Dedifferentiated amniotic fluid mesenchymal stem cell (primary cell): ENCODE measurements at regions not wholly inside any gene's neighbourhood (a gene's known extent, or its start where the extent isn't known, plus 50 kb on each side); places are given as distances from the start of the nearest gene placed in this dataset.
A peak's percentile ranks its signal among the peaks of the same experiment; 100 is the strongest.

Experiments
- DNase-seq: peaks from one replicate; pipeline ENCODE4 v3.0.0-alpha.2; 2016; ENCODE audit errors: extremely low spot score

GRCh38 chr12:85352016-85352415 is 72.0 kb downstream of the ALX1 start:
- DNase-seq = no peak

GRCh38 chr12:85356596-85357385 is 76.8 kb downstream of the ALX1 start:
- no peak for DNase-seq

- DNase-seq = no peak
Observed at GRCh38 chr12:85357609-85358008, 77.6 kb downstream of the ALX1 start.

DNA sequence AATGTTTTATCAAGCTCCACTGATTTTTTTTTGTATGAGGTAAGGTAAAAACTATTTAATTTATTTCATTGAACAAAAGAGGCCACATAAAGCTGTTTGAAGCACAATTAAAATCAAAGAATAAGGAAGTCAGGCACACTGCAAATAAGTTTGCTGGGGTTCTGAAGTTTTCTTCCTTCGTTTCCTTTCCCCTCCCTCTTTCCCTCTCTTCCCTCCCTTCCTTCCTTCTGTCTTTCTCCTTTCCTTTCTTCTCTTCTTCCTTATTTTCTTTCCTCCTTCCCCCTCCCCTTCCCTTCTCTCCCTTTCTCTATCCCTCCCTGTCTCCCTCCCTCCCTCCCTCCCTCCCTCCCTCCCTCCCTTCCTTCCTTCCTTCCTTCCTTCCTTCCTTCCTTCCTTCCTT is 78.7 kb downstream of the ALX1 start:
- DNase-seq = no peak

- DNase-seq = no peak
Observed at GRCh38 chr12:85363382-85364190, 83.6 kb downstream of the ALX1 start.

DNA sequence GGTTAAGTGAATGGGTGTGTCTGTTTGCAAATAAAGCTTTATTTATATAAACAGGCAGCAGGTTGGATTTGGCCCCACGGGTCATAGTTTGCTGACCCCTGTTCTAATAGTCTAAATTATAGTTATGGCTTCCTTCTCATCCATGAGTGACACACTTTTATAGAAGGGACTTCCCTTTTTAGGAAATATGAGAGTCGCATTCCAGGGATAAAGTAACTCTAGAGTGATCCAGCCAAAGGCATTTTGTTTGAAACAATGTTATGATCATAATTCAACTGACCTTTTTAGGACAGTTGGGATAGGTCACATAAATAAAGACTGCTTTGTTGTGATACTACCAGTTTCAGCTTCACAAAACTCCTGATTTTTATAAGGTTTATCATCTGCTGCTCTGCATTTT is 87.9 kb downstream of the ALX1 start:
- DNase-seq = no peak

DNA sequence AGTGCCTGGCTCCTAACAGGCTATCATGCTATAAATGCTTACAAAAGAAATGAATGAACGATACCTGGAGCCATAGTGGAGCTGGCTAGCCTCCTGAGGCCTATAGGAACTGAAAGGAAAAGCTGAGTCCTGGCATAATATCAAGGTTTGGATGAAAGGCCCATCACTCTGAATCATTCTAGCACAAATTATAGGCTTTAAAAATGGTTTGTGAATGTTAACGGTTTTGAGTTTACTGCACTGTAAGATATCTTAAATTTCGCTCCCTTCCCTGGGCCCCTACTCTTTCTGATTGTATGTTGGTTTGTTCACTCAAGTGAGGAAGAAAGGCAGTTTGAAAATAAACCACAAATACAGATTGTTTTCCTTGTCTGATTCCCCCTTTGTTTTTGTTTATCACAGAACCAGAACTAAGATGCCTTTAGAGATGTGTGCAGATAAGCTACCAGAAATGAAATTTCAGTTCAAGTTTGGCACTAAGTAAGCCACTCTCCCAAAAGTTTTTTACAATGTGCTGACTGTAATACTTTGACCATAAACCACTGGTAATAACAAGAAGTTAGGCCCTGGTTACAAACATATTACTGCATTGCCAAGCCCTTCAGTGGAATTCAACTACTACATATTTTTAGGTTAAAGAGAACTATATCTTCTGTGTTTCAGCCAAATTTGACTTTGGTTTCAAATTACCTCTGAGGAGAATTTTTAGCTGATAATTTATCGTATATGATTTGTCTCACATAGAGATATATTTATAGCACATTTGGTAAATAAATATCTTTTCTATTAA is 89.5 kb downstream of the ALX1 start:
- DNase-seq = peak; percentile 76

DNA sequence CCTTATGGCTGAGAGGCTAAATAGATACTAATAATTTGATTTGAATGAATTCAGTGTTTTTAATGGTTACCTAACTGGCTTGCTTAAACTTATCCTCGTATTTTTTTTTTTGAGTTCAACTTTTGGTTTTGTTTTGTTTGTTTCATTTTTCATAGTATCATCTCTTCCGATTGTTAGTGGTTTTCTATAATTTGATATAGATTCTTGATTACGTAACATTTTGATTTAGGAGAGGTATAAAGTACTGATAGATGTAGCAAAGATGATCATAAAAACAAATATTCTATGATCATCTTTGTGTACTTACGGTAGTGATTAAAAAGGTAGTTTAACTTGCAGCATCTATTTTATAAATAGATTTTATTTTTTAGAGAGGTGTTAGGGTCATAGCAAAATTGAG is 93.0 kb downstream of the ALX1 start:
- DNase-seq = no peak

GRCh38 chr12:85374981-85375380 is 95.0 kb downstream of the ALX1 start:
- DNase-seq = no peak

DNA sequence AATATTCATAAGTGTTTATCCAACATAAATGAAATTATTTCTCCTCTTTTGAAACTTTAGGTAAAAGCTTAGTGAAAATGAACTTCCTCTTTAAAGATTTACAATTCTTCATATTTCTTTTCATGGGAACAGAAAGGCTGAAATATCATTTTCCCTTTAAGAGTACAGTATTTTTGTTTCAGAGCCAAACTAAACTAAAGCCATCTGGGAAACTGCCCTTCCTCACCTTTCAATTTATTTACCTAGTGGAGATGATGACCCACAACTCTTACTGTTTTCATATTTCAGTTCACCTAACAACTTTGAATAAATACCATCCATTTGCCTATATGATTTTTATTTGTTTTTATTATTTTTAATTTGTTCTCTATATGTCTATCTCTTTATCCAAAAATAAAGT is 105.4 kb downstream of the ALX1 start:
- DNase-seq = no peak

GRCh38 chr12:85390266-85390665 is 110.2 kb downstream of the ALX1 start:
- no peak for DNase-seq

GRCh38 chr12:85392508-85392907 is 112.5 kb downstream of the ALX1 start:
- no peak for DNase-seq

DNA sequence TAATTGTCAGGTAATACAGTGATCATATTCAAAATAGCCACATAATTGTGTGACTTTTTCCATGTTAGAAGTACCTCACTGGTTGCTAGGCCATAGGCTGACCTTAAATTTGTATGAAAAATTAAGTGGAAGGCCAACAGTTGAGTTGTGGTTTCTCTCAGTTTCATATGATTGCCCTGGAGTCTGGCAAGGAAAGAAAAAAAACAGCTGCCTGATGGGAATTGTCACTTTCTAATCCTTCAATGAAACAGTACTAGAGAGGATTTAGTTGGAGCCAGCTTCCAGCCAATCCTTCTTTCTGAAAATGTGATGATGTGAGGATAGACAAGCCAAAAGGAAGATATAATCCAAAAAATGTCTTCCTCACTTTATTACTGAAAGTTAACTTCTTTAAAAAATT is 113.6 kb downstream of the ALX1 start:
- no peak for DNase-seq

- DNase-seq = no peak
Observed at GRCh38 chr12:85394065-85394464, 114.0 kb downstream of the ALX1 start.

GRCh38 chr12:85394809-85395208 is 114.8 kb downstream of the ALX1 start:
- no peak for DNase-seq

- no peak for DNase-seq
Observed at GRCh38 chr12:85405262-85405661, 125.2 kb downstream of the ALX1 start.

DNA sequence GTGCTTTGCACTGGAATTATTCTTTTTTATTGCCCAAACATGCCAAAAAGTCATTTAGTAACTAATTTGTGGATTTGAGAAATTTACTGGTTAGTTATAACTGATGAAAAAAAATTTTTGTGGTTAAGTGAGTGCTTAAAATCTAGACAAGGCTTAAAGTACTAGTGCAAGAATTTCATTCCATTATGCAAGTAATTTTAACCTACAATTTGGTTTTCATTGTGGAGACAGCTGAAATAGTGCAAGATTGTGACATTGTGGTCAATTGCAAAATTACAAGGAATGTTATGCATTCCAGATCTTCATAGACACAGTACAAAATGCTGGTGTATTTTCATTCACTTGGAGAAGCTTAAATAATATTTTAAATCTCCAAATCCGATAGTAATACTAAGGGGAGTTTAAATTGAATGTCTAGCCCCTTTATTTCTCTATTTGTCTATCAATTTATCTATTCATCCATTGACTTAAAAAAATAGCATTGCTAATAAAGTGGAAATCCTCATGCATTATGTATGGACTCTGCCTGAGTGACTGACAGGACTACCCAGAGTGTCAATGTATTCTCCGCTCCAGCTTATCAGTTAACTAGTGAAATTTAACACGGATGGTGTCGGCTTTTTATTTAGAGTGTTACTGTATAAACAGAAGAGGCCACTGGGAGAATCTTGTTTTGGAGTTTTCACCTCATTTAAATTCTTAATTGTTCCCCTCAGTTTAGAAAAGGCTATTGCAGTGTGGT is 125.9 kb downstream of the ALX1 start:
- peak; percentile 84 for DNase-seq

DNA sequence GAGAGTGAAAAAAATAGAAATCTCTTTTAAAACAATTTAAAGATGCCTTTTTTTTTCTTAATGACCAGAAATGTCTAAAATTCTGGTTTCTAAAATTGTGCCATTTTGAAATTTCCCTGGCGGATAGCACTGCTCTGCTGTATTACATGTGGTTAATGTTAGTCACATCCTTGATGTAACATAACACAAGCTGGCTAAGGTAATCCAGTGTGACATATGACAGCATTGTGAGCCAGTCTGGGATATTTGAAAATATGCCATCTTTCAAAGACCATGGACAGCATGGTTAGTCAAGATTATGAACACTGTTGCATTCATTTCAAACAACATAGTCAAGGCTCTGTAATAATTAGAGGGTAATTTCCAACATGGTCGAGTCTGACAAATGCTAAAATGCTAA is 133.2 kb downstream of the ALX1 start:
- no peak for DNase-seq

GRCh38 chr12:85422762-85423161 is 142.7 kb downstream of the ALX1 start:
- no peak for DNase-seq

GRCh38 chr12:85423947-85424346 is 143.9 kb downstream of the ALX1 start:
- DNase-seq = no peak

- no peak for DNase-seq
Observed at GRCh38 chr12:85424581-85425348, 144.7 kb downstream of the ALX1 start.
